GM18519 (cell line): ENCODE measurements at regions not wholly inside any gene's neighbourhood (a gene's known extent, or its start where the extent isn't known, plus 50 kb on each side); places are given as distances from the start of the nearest gene placed in this dataset.
"Not testable (repeated sequence)": the region's sequence is repeated elsewhere in the genome, so short reads cannot be mapped to it uniquely, and the experiment has no call there.

Source experiments
- ATAC-seq: cut with Tn5 transposase; IDR thresholded peaks from one replicate; pipeline ENCODE4 v1.9.1; 2021; ENCODE audit warnings: mild to moderate bottlenecking, moderate library complexity; ENCODE audit not compliant: unreplicated experiment, low FRiP score

DNA sequence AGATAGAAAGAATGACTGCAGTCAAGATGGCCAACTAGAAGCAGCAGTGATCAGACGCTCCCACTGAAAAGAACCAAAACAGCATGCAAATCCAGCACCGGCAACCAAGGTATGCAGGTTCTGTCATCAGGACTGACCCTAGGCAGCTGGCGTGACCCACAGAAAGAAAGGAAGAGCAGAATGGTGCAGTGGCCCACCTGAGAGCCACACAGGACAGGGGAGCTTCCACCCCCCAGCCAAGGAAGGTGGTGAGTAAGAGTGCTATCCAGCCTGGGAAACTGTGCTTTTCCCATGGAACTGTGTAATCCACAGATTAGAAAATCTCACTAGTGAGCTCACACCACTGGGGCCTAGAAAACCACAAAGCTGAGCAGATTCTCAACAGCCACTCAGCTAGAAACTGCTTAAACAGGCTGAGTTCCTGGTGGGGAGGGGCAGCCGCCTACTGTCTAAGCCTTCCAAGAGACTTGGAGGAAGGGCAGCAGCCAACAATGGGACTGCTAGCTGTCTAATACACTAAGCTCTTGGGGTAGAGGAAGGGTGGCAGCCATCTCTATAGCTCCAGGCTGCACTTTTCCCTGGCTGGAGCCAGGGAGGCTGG is 127.9 kb downstream of the EVA1A start:
- ATAC-seq: peak; percentile 65

DNA sequence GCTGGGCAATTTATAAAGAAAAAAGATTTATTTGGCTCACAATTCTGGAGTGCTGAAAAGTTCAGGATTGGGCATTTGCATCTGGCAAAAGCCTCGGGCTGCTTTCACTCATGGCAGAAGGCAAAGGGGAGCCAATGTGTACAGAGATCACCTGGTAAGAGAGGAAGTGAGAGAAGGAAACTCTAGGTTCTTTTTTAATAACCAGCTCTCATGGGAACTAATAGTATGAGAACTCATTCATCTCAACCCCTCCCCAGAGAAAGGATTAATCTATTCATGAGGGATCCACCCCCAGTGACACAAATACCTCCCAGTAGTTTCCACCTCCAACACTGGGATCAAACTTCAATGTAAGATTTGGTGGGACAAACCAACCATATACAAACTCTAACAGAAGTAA is 129.0 kb downstream of the EVA1A start:
- ATAC-seq: peak; percentile 55

GRCh38 chr2:75431276-75431675 is 129.5 kb downstream of the EVA1A start:
- ATAC-seq: no peak

DNA sequence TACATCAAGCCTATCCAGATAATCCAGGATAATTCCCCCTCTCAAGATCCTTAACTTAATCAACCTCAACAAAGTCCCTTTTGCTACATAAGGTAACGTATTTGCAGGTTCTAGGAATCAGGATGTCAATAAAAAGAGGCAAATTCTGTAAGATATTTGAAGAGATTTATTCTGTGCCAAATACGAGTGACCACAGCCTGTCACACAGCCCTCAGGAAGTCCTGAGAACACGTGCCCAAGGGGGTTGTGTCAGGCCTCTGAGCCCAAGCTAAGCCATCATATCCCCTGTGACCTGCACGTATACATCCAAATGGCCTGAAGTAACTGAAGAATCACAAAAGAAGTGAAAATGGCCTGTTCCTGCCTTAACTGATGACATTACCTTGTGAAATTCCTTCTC is 130.3 kb downstream of the EVA1A start:
- ATAC-seq: not testable (repeated sequence)

- ATAC-seq: no peak
These were observed 131.9 kb downstream of the EVA1A start for GRCh38 chr2:75428646-75429443.

DNA sequence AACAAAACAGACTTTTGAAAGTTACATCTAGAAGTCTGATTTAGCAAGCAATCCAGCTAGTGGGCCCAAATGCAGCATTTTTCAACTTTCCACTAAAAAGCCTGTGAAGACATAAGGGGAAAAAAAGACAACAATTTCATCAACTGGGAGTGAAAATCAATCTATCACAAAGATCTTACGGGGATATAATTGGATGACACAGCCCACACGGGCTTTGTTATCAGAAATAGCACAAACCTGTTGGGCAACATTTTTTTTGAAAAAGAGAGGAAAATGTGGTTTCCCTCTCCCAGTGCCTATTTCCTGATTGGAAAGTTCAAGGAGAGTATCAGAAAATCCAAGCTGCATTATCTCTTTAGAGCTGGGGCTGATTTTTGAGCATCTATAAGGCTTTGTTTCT is 132.7 kb downstream of the EVA1A start:
- ATAC-seq: no peak

GRCh38 chr2:75424936-75425619 is 135.7 kb downstream of the EVA1A start:
- no peak for ATAC-seq

- ATAC-seq: no peak
These were observed 138.8 kb downstream of the EVA1A start for GRCh38 chr2:75421986-75422385.

DNA sequence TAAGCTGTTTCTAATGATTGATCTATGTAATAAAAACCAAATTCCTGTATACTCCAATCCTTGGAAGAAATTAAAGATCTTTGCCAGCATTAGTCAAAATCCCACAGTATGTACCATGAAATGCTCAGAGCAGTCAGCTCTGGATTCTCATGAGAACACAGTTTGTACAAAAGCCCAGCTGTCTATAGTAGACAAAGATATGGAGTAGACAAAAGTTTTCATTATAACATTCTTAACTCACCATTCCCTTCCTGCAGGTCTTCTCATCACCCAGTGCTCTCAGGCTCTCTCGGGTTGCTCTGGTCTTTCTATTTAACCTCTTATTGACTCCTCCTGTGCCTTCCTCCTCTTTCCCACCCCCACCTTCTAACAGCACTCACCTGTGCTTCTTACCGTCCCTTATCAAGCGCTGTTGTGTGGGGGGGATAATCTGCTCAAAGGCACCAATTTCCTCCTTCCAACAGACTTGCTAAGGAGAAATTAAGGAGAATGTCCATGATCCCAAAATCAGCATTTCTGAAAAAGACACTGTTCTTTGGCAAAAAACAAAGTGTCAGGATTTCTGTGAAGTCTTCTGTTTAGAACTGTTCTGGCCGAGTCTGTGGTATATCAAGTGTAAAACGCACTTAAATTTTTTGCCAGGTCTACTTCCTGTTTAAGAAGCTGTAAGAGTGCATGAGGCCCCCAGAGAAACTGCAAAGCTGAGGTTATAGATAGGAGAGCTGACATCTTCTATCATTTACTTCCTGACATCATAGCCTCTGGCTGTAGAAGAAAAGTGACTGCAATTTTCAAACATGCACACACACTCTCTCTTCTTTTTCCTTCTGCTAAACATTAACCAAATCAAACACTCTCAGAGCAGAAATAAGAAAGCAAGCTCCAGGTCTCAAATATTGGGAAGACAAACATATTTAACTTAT is 144.1 kb downstream of the EVA1A start:
- peak; percentile 65 for ATAC-seq

DNA sequence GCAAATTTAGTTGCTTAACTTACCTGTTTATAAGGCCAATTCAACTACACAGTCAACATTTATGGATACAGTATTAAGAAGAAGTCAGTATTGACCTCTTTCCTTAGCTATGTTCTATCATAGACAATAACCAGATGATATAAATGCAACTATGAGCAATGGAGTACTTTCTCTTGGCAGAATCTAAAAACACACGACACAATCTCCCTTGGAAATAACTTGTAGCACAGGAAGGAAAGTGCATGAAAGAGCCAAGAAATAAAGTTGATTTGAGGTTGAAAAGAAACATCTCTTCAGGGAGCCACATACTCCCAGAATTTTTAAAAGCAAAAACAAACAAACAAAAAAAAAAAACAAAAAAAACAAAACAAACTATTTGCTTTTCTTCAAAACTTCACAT is 145.0 kb downstream of the EVA1A start:
- ATAC-seq: no peak

GRCh38 chr2:75415111-75415626 is 145.6 kb downstream of the EVA1A start:
- ATAC-seq: no peak

- ATAC-seq: no peak
These were observed 149.2 kb downstream of the EVA1A start for GRCh38 chr2:75411574-75411973.

DNA sequence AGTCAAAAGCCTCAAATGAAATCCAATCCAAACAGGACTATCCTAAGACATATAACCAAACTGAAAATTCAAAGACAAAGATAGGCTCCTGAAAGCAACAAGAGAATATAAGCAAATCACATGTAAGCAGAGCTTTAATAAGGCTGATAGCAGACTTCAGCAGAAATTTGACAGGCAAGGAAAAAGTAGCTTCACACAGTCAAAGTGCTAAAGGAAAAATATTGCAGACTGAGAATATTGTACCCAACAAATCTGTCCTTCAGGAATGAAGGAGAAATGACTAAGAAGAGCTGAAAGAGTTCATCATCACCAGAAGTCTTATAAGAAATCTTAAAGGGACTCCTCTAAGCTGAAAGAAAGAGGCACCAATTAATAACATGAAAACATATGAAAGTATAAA is 150.0 kb downstream of the EVA1A start:
- no peak for ATAC-seq

- no peak for ATAC-seq
These were observed 152.0 kb downstream of the EVA1A start for GRCh38 chr2:75408771-75409170.

- no peak for ATAC-seq
These were observed 153.7 kb downstream of the EVA1A start for GRCh38 chr2:75407038-75407530.

DNA sequence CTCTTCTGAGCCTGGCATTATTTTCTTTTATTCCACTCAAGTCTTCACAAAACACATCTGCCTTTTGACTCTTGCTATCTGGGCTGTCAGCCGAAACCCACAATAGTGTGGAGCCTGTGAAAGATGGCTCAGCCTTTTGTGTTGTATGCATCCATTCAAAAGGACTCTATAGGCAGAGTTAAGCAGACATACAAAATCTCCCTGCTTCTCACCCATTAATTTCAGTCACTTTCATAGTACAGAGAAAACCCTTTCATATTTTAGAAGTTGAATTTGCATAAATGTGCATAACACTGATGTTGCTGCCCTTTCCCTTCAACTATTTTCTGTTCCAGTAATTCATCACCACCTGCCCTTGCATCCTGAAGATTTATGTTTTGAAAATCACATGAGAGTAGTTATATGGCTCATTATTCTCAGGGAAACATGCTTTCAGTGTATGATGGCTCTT is 154.6 kb downstream of the EVA1A start:
- ATAC-seq: no peak

GRCh38 chr2:75405000-75405399 is 155.7 kb downstream of the EVA1A start:
- ATAC-seq: no peak

GRCh38 chr2:75403991-75404428 is 156.7 kb downstream of the EVA1A start:
- peak; percentile 82 for ATAC-seq

- no peak for ATAC-seq
These were observed 164.4 kb downstream of the EVA1A start for GRCh38 chr2:75396314-75396713.

DNA sequence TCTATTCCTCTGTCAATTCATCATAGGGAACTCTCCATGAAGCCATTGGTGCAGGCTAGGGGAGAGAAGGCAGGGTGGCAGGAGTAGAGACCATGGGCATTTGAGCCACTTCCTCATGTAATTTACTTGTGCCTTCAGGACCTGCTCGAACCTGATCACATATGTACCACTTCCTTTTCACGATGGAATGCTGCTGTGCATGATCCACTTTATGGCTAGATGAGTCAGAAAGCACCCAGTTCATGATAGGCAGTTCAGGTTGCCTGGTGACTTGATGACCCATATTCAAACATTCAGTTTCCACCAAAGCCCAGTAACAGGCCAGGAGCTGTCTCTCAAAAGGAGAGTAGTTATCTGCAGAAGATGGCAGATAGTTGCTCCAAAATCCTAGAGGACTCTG is 166.0 kb downstream of the EVA1A start:
- not testable (repeated sequence) for ATAC-seq
